PFSK-1 (cell line): ENCODE measurements at regions not wholly inside any gene's neighbourhood (a gene's known extent, or its start where the extent isn't known, plus 50 kb on each side); places are given as distances from the start of the nearest gene placed in this dataset.

Experiments used
- FOXP2 ChIP-seq: optimal IDR thresholded peaks from 2 replicates; pipeline ENCODE3; 2011; ENCODE audit warnings: borderline replicate concordance, control low read depth, inconsistent platforms; ENCODE audit not compliant: insufficient read depth; ENCODE audit errors: extremely low read length, extremely low read depth
- POLR2AphosphoS5 ChIP-seq: IDR thresholded peaks from 2 replicates; pipeline ENCODE4 v1.6.1; 2012; ENCODE audit warnings: low read depth, mild to moderate bottlenecking, control low read depth, low read length, moderate library complexity
- REST ChIP-seq, 2 experiments: IDR thresholded peaks; 2 replicates each; pipeline versions ENCODE4 v1.6.1 to v1.8.0; 2011 to 2012; ENCODE audit warnings: low read depth in 2 of 2, low read length in 2 of 2, control low read depth in 1 of 2, inconsistent platforms in 1 of 2, mild to moderate bottlenecking in 1 of 2, moderate library complexity in 1 of 2; ENCODE audit not compliant: insufficient read depth in 1 of 2
- SIN3A ChIP-seq: IDR thresholded peaks from 2 replicates; pipeline ENCODE4 v1.6.1; 2012; ENCODE audit warnings: mild to moderate bottlenecking, low read length, moderate library complexity, borderline replicate concordance; ENCODE audit not compliant: insufficient read depth
- TAF1 ChIP-seq: IDR thresholded peaks from 2 replicates; pipeline ENCODE4 v1.6.1; 2012; ENCODE audit warnings: low read length, control low read depth, borderline replicate concordance; ENCODE audit not compliant: insufficient read depth

- TF ChIP-seq POLR2AphosphoS5 (no peak), REST (IDR thresholded peaks at IDR 0.05; ENCODE audit: insufficient read depth in 1 of 2, low read depth in 2 of 2, low read length in 2 of 2) (no peak), SIN3A (no peak), TAF1 (no peak), FOXP2 (no peak)
Observed at GRCh38 chr4:23083391-23083790, 390.7 kb downstream of the GBA3 start.
